AG09309 (cell line): ENCODE measurements at regions not wholly inside any gene's neighbourhood (a gene's known extent, or its start where the extent isn't known, plus 50 kb on each side); places are given as distances from the start of the nearest gene placed in this dataset.

Experiments
- DNase-seq: peaks from one replicate; pipeline ENCODE4 v3.0.0-alpha.2; 2010; ENCODE audit warnings: low read depth
- H3K4me3 ChIP-seq: 2 replicates; pipeline ENCODE4 v1.5.1; 2011; ENCODE audit warnings: mild to moderate bottlenecking, low read depth, low read length, moderate library complexity; ENCODE audit not compliant: control insufficient read depth
- CTCF ChIP-seq: IDR thresholded peaks from 2 replicates; pipeline ENCODE4 v1.5.1; 2011; ENCODE audit warnings: mild to moderate bottlenecking, low read depth, low read length, inconsistent platforms; ENCODE audit not compliant: insufficient read depth, control insufficient read depth; ENCODE audit errors: missing control alignments

- no peak overlapping the region for H3K4me3 ChIP-seq
- DNase-seq, result no peak
- no peak for TF ChIP-seq CTCF
Observed at GRCh38 chr2:236688157-236688556, 118.5 kb downstream of the ACKR3 start.

GRCh38 chr2:236688563-236689392 is 119.2 kb downstream of the ACKR3 start:
- DNase-seq, result no peak
- H3K4me3 ChIP-seq, result no peak overlapping the region
- no peak for TF ChIP-seq CTCF

GRCh38 chr2:236689393-236689700 is 119.7 kb downstream of the ACKR3 start:
- H3K4me3 ChIP-seq, result no peak overlapping the region
- DNase-seq, result no peak
- no peak for TF ChIP-seq CTCF

GRCh38 chr2:236689981-236690380 is 120.4 kb downstream of the ACKR3 start:
- no peak for TF ChIP-seq CTCF
- no peak overlapping the region for H3K4me3 ChIP-seq
- no peak for DNase-seq

- no peak overlapping the region for H3K4me3 ChIP-seq
Observed at GRCh38 chr2:236690726-236691125, 121.1 kb downstream of the ACKR3 start.

GRCh38 chr2:236691799-236692167 is 122.2 kb downstream of the ACKR3 start:
- DNase-seq, result no peak
- TF ChIP-seq CTCF, result no peak
- H3K4me3 ChIP-seq, result no peak overlapping the region

More at GRCh38 chr2:236690726-236691125, 121.1 kb downstream of the ACKR3 start:
- DNase-seq, result no peak
- no peak for TF ChIP-seq CTCF
